ENCODE measurements at regions not wholly inside any gene's neighbourhood (a gene's known extent, or its start where the extent isn't known, plus 50 kb on each side); places are given as distances from the start of the nearest gene placed in this dataset.

GRCh38 chr7:109073543-109073942 is 503.9 kb downstream of the DNAJB9 start:
- TF ChIP-seq, protein P1, sequence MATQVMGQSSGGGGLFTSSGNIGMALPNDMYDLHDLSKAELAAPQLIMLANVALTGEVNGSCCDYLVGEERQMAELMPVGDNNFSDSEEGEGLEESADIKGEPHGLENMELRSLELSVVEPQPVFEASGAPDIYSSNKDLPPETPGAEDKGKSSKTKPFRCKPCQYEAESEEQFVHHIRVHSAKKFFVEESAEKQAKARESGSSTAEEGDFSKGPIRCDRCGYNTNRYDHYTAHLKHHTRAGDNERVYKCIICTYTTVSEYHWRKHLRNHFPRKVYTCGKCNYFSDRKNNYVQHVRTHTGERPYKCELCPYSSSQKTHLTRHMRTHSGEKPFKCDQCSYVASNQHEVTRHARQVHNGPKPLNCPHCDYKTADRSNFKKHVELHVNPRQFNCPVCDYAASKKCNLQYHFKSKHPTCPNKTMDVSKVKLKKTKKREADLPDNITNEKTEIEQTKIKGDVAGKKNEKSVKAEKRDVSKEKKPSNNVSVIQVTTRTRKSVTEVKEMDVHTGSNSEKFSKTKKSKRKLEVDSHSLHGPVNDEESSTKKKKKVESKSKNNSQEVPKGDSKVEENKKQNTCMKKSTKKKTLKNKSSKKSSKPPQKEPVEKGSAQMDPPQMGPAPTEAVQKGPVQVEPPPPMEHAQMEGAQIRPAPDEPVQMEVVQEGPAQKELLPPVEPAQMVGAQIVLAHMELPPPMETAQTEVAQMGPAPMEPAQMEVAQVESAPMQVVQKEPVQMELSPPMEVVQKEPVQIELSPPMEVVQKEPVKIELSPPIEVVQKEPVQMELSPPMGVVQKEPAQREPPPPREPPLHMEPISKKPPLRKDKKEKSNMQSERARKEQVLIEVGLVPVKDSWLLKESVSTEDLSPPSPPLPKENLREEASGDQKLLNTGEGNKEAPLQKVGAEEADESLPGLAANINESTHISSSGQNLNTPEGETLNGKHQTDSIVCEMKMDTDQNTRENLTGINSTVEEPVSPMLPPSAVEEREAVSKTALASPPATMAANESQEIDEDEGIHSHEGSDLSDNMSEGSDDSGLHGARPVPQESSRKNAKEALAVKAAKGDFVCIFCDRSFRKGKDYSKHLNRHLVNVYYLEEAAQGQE (tag by site-specific recombination; IDR thresholded peaks at IDR 0.05): no peak
- TF ChIP-seq CTCF (tag by site-specific recombination; IDR thresholded peaks at IDR 0.05) (no peak), ZFP41 (tag by site-specific recombination; IDR thresholded peaks at IDR 0.05; ENCODE audit: borderline replicate concordance) (no peak), ZNF184 (tag by site-specific recombination; IDR thresholded peaks at IDR 0.05) (no peak)
- TF ChIP-seq, protein P2, sequence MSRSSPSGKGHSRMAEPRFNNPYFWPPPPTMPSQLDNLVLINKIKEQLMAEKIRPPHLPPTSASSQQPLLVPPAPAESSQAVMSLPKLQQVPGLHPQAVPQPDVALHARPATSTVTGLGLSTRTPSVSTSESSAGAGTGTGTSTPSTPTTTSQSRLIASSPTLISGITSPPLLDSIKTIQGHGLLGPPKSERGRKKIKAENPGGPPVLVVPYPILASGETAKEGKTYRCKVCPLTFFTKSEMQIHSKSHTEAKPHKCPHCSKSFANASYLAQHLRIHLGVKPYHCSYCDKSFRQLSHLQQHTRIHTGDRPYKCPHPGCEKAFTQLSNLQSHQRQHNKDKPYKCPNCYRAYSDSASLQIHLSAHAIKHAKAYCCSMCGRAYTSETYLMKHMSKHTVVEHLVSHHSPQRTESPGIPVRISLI (tag by site-specific recombination; IDR thresholded peaks at IDR 0.05): no peak
